ENCODE measurements at regions not wholly inside any gene's neighbourhood (a gene's known extent, or its start where the extent isn't known, plus 50 kb on each side); places are given as distances from the start of the nearest gene placed in this dataset.
"Not testable (repeated sequence)": the region's sequence is repeated elsewhere in the genome, so short reads cannot be mapped to it uniquely, and the experiment has no call there.

- Mint-ChIP-seq H3K27ac (no peak overlapping the region), H3K4me3 (no peak overlapping the region), H3K4me1 (no peaks in the 10 kb centered on the region), H3K36me3 (no peaks in the 10 kb centered on the region), H3K9me3 (peaks cover 9% of the 10 kb centered on the region)
- DNase-seq (ENCODE audit: low spot score in 2 of 2) (no peak), ATAC-seq (no peak)
Observed at GRCh38 chrX:5733501-5733900, 495.2 kb downstream of the NLGN4X start.

- H3K36me3 Mint-ChIP-seq = no peaks in the 10 kb centered on the region
Observed at GRCh38 chrX:5730556-5730955, 498.1 kb downstream of the NLGN4X start.

GRCh38 chrX:5726224-5726623 is 502.4 kb downstream of the NLGN4X start:
- H3K9me3 Mint-ChIP-seq = peaks cover 7% of the 10 kb centered on the region
- no peaks in the 10 kb centered on the region for H3K36me3 Mint-ChIP-seq
- no peak for DNase-seq (ENCODE audit: low spot score in 2 of 2)
- ATAC-seq = no peak
- H3K4me3 Mint-ChIP-seq = no peak overlapping the region
- no peak overlapping the region for H3K27ac Mint-ChIP-seq
- H3K4me1 Mint-ChIP-seq = no peaks in the 10 kb centered on the region

More at GRCh38 chrX:5730556-5730955, 498.1 kb downstream of the NLGN4X start:
- no peaks in the 10 kb centered on the region for H3K4me1 Mint-ChIP-seq
- H3K4me3 Mint-ChIP-seq = no peak overlapping the region
- peaks cover 11% of the 10 kb centered on the region for H3K9me3 Mint-ChIP-seq
- H3K27ac Mint-ChIP-seq = no peak overlapping the region
- ATAC-seq (no peak), DNase-seq (ENCODE audit: low spot score in 2 of 2) (no peak)

GRCh38 chrX:5724123-5724522 is 504.5 kb downstream of the NLGN4X start:
- DNase-seq (ENCODE audit: low spot score in 2 of 2) (no peak), ATAC-seq (no peak)
- Mint-ChIP-seq H3K4me3 (no peak overlapping the region), H3K9me3 (peaks cover 5% of the 10 kb centered on the region), H3K4me1 (no peaks in the 10 kb centered on the region), H3K36me3 (no peaks in the 10 kb centered on the region), H3K27ac (no peak overlapping the region)

- H3K9me3 Mint-ChIP-seq = peaks cover 3% of the 10 kb centered on the region
- DNase-seq (ENCODE audit: low spot score in 2 of 2) = no peak
- H3K4me3 Mint-ChIP-seq = no peak overlapping the region
- no peaks in the 10 kb centered on the region for H3K4me1 Mint-ChIP-seq
- H3K27ac Mint-ChIP-seq = no peak overlapping the region
- H3K36me3 Mint-ChIP-seq = no peaks in the 10 kb centered on the region
- ATAC-seq = no peak
Observed at GRCh38 chrX:5718651-5719050, 510.0 kb downstream of the NLGN4X start.

GRCh38 chrX:5716666-5717065 is 512.0 kb downstream of the NLGN4X start:
- no peak for DNase-seq (ENCODE audit: low spot score in 2 of 2)
- no peak overlapping the region for H3K4me3 Mint-ChIP-seq
- H3K36me3 Mint-ChIP-seq = no peaks in the 10 kb centered on the region
- no peaks in the 10 kb centered on the region for H3K4me1 Mint-ChIP-seq
- no peak overlapping the region for H3K27ac Mint-ChIP-seq
- no peak for ATAC-seq
- H3K9me3 Mint-ChIP-seq = peaks cover 2% of the 10 kb centered on the region

GRCh38 chrX:5708251-5708650 is 520.4 kb downstream of the NLGN4X start:
- DNase-seq (ENCODE audit: low spot score in 2 of 2) (no peak), ATAC-seq (no peak)
- Mint-ChIP-seq H3K9me3 (peaks cover 2% of the 10 kb centered on the region), H3K4me1 (no peaks in the 10 kb centered on the region), H3K4me3 (no peak overlapping the region), H3K27ac (no peak overlapping the region), H3K36me3 (no peaks in the 10 kb centered on the region)

GRCh38 chrX:5702890-5703289 is 525.8 kb downstream of the NLGN4X start:
- H3K4me1 Mint-ChIP-seq = no peaks in the 10 kb centered on the region
- H3K36me3 Mint-ChIP-seq = no peaks in the 10 kb centered on the region
- no peak overlapping the region for H3K27ac Mint-ChIP-seq
- peaks cover 2% of the 10 kb centered on the region for H3K9me3 Mint-ChIP-seq
- DNase-seq (ENCODE audit: low spot score in 2 of 2) (no peak), ATAC-seq (no peak)
- no peak overlapping the region for H3K4me3 Mint-ChIP-seq

- peaks cover 3% of the 10 kb centered on the region for H3K9me3 Mint-ChIP-seq
- no peak overlapping the region for H3K27ac Mint-ChIP-seq
- H3K4me3 Mint-ChIP-seq = no peak overlapping the region
- H3K4me1 Mint-ChIP-seq = no peaks in the 10 kb centered on the region
- DNase-seq (ENCODE audit: low spot score in 2 of 2) (no peak), ATAC-seq (no peak)
- H3K36me3 Mint-ChIP-seq = no peaks in the 10 kb centered on the region
Observed at GRCh38 chrX:5695971-5696370, 532.7 kb downstream of the NLGN4X start.

GRCh38 chrX:5683996-5684395 is 544.7 kb downstream of the NLGN4X start:
- ATAC-seq = no peak
- Mint-ChIP-seq H3K4me3 (no peak overlapping the region), H3K9me3 (peaks cover 15% of the 10 kb centered on the region), H3K36me3 (no peaks in the 10 kb centered on the region), H3K27ac (no peak overlapping the region), H3K4me1 (no peaks in the 10 kb centered on the region)
- no peak for DNase-seq (ENCODE audit: low spot score in 2 of 2)

GRCh38 chrX:5681159-5681558 is 547.5 kb downstream of the NLGN4X start:
- Mint-ChIP-seq H3K36me3 (no peaks in the 10 kb centered on the region), H3K4me1 (no peaks in the 10 kb centered on the region), H3K9me3 (peaks cover 9% of the 10 kb centered on the region), H3K27ac (no peak overlapping the region), H3K4me3 (no peak overlapping the region)
- ATAC-seq (no peak), DNase-seq (ENCODE audit: low spot score in 2 of 2) (no peak)

GRCh38 chrX:5674036-5674435 is 554.6 kb downstream of the NLGN4X start:
- Mint-ChIP-seq H3K36me3 (no peaks in the 10 kb centered on the region), H3K9me3 (peaks cover 3% of the 10 kb centered on the region), H3K4me1 (no peaks in the 10 kb centered on the region), H3K27ac (no peak overlapping the region), H3K4me3 (no peak overlapping the region)
- ATAC-seq (no peak), DNase-seq (ENCODE audit: low spot score in 2 of 2) (no peak)

GRCh38 chrX:5672099-5672498 is 556.6 kb downstream of the NLGN4X start:
- no peaks in the 10 kb centered on the region for H3K4me1 Mint-ChIP-seq
- DNase-seq (ENCODE audit: low spot score in 2 of 2) (no peak), ATAC-seq (no peak)
- no peak overlapping the region for H3K27ac Mint-ChIP-seq
- H3K36me3 Mint-ChIP-seq = no peaks in the 10 kb centered on the region
- H3K9me3 Mint-ChIP-seq = peaks cover 3% of the 10 kb centered on the region
- H3K4me3 Mint-ChIP-seq = no peak overlapping the region

GRCh38 chrX:5666689-5667088 is 562.0 kb downstream of the NLGN4X start:
- H3K27ac Mint-ChIP-seq, H3K36me3 Mint-ChIP-seq, ATAC-seq: not testable (repeated sequence)

GRCh38 chrX:5656544-5656943 is 572.1 kb downstream of the NLGN4X start:
- Mint-ChIP-seq H3K27ac (no peak overlapping the region), H3K9me3 (peaks cover 7% of the 10 kb centered on the region), H3K4me1 (no peaks in the 10 kb centered on the region), H3K4me3 (no peak overlapping the region), H3K36me3 (no peaks in the 10 kb centered on the region)
- DNase-seq (ENCODE audit: low spot score in 2 of 2) = no peak
- ATAC-seq = no peak

More at GRCh38 chrX:5666689-5667088, 562.0 kb downstream of the NLGN4X start:
- H3K4me1 Mint-ChIP-seq; H3K4me3 Mint-ChIP-seq; DNase-seq (ENCODE audit: low spot score in 2 of 2): not testable (repeated sequence)
- peaks cover 12% of the 10 kb centered on the region for H3K9me3 Mint-ChIP-seq

- no peak overlapping the region for H3K27ac Mint-ChIP-seq
- H3K36me3 Mint-ChIP-seq = no peaks in the 10 kb centered on the region
- H3K4me1 Mint-ChIP-seq = no peaks in the 10 kb centered on the region
- DNase-seq (ENCODE audit: low spot score in 2 of 2) (no peak), ATAC-seq (no peak)
- no peak overlapping the region for H3K4me3 Mint-ChIP-seq
- peaks cover 9% of the 10 kb centered on the region for H3K9me3 Mint-ChIP-seq
Observed at GRCh38 chrX:5650904-5651303, 577.8 kb downstream of the NLGN4X start.

- Mint-ChIP-seq H3K4me3 (no peak overlapping the region), H3K27ac (no peak overlapping the region), H3K9me3 (peaks cover 9% of the 10 kb centered on the region), H3K36me3 (no peaks in the 10 kb centered on the region), H3K4me1 (no peaks in the 10 kb centered on the region)
- no peak for ATAC-seq
- no peak for DNase-seq (ENCODE audit: low spot score in 2 of 2)
Observed at GRCh38 chrX:5648941-5649568, 579.6 kb downstream of the NLGN4X start.
